NCI-H187 (cell line): ENCODE measurements at regions not wholly inside any gene's neighbourhood (a gene's known extent, or its start where the extent isn't known, plus 50 kb on each side); places are given as distances from the start of the nearest gene placed in this dataset.

ENCODE experiments used
- DNase-seq, 2 experiments: peaks; one replicate each; lab custom pipeline; 2025; lab: John Stamatoyannopoulos, UW

DNA sequence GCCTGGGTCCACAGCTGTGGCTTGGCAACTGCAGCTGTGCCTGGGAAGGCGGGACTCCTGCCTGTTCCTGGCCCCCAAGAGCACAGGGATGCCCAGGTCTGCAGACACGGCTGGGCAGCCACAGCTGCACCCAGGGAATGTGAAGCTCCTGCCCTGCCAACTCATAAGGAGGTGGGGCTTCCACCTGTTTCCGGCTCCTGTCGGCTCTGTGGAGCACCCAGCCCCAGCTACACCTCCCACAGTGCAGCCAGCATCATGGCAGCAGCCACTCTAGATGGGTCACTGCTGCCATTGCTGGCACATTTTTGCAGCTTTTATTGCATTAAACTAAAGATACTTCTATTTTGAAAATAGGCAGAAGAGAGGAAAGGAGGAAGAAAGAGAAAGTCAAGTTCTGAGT, 207.9 kb downstream of the SAMD5 start:
- DNase-seq: no peak

DNA sequence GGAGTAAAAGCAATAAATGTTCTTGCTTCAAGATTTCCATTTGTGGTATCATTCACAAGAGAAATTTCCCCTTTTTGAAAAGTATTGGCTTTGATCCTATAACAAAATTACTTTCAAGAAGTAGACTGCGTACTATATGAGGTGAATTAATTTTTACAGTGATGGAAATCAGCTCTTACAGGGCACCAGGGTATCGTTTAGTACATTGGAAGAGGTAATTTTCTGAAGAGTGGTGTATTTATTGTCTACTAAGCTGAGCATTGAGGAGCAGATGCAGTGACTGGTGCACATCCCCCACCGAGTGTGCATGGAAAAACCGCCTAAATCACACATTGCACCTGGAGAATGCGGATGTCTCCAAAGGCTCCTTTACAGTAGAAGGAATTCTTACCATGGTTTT, 209.5 kb downstream of the SAMD5 start:
- DNase-seq: no peak

DNA sequence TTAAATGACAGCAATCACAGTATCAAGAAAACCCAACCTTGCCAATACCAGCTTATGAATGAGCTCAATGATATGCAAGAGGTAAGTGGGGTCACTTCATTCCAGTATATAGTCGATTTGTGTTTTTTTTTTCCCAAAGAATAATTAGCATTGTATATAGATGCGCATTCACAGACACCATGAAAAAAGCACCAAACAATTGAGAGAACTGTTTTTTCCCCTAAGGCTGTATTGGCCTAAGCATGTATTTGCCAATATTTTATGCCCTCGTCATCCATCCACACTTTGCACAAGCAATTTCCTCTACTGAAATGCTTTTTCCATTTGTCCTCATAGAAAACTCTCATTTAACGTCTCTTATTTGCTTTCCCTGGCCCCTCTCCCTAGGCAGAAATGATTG, 213.7 kb downstream of the SAMD5 start:
- no peak for DNase-seq

DNA sequence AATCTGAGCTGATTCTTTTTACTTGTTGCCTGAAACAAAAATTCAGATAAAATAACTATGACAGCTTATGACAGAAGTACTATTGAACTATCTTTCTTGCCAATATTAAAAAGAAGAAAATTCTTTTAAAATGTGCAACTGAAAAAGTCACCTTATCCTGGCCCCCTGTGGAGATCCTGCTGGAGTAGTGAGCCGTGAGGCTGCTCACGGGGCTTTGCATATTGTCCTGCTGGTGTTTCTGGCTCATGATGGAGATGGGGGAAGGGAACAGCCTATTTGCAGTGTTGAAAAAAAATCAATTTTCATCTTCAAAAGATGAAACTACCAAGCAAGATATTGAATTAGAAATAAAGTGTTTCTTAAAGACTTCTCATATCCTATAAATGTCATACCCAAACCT, 216.0 kb downstream of the SAMD5 start:
- no peak for DNase-seq

DNA sequence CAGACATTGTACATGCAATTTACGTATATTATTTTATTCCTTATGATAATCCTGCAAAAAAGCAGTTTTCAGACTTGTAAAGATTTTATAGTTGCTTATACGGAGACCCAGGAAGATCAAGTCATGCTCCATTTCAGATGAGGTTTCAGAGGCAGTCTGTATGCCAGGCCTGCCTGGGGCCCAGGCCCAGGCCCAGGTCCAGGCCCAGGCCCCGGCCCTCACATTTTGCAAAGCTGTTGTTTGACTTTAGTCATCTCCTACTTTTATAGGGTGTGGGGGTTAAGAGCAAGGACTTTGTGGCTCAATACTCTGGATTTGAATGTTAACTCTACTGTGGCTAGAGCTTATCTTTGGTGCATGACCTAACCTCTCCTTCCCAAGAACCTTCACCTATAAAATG, 217.9 kb downstream of the SAMD5 start:
- DNase-seq: no peak

DNA sequence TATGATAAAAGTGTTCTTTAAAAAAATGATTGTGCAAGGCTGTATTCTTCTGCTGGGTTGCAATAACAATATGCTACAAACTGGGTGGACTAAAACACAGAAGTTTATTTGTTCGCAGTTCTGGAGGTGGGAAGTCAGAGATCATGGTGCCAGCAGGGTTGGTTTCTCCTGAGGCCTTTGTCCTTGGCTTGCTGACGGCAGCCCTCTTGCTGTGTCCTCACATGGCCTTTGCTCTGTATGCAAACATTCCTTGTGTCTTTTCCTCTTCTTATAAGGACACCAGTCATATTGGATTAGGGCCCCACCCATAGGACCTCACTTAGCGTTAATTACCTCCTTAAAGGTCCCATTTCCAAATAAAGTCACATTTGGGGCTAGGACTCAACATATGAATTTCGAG, 220.4 kb downstream of the SAMD5 start:
- DNase-seq: no peak

DNA sequence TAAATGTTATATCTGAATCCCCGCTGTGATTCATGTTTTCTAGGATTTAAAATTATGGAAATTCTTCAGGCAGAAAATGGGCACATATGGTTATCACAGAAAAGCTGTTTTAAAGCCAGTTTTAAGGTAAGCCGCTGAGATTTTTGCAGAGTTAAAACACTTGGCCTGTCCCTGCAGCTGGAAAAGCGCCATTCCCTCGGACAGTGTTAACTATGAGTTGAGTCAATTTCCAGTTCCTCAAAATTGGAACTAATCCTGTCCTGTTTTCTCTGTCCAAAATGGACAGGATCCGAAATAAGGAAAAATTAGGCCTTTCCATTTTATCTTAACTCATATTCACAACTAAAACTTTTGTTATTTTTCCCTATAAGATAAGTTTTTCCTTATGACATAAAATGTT, 225.2 kb downstream of the SAMD5 start:
- DNase-seq: no peak

DNA sequence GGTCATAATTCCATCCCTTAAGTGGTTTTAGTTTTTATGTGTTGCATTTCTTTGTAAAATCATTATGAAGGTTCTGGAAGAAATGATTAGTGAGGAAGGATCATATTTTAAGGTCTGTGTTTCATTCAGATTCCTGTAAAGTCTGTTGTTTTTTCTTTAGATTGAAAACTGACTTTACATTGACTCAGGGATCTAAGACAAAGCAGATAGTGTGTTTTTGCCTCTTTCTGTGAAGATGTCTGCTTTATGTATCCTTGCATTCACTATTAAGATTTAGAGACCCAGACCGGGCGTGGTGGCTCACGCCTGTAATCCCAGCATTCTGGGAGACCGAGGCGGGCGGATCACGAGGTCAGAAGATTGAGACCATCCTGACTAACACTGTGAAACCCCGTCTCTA, 225.7 kb downstream of the SAMD5 start:
- no peak for DNase-seq

DNA sequence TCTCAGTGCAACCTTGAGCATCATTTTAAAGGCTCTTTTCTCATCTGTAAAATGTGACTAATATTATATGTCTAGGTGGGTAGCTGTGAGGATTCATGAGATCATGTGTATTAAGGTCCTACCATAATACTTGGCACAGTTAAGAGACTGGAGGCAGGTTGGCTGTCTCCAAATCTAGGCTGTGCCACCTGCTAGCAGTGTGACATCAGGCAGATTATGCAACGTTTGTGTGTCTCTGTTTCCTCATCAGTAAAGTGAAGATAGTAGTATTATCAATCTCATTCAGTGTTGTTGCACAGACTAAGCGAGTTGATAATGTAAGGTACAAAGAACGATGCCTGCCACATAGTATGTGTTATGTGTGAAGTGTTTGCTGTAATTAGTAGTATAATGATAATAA, 227.4 kb downstream of the SAMD5 start:
- no peak for DNase-seq

DNA sequence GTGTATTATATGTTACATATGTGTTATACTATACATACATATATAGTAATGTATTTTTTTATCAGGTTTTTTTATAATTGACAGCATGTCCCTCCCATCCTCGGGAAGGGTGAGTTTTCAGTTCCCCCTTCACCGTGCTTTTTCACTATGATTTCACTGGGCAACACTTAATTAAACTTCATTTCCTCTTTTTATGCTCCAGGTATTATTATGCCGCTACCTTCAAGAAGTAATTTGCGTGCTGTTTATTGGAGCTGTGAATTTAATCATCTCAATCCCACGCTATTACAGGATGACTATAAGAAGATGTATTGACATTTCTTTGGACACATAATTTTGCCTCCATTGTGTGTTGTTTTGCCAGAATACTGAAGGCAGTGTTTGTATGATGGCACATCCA, 228.6 kb downstream of the SAMD5 start:
- DNase-seq: no peak

DNA sequence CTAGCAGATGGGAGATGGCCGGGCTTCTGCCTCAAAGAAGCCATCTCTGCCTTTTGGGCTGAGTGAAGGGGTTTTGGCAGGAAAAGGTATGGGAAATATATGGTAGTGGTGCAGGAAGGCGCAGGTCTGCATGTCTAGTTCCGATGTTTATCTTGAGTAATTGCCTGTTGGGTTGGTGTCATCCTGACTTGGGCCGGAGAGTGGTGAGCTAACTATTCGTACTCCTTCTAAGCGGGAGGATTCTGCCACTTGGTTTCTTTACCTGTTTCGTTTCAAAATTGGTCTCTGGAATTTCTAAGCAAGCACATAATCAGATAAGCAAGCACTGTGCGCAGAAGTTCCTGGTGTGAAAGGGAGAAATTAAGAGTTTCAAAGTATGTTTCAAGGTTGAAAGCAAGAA, 229.6 kb downstream of the SAMD5 start:
- no peak for DNase-seq

DNA sequence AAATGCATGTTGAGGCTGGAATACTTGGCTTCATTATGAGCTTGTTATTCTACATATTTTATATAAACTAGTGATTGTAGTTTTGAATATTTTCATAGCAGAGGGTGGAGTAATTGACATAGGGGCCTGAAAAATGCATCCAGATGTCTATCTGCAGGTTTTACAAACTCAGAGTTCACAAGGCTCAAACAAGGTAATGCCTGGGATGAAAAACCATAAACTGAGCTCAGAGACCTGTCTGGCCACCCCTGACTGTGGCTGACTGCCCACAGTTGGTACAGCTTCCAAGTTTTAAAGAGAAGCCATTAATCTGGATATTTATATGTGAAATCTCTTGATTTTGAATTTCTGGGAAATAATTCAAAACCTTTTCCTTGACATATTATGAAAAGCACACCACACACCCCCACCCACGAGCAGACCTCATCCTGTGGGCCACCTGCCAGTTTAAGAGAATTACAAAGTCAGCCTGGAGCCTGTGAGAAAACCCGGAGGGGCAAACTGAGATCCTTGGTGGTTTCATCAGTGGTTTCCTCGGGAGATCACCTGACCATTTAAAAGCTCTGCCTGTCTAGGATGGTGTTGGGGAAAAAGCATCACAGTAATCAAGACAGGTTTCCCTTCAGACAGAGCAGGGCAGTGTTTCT, 230.1 kb downstream of the SAMD5 start:
- no peak for DNase-seq

DNA sequence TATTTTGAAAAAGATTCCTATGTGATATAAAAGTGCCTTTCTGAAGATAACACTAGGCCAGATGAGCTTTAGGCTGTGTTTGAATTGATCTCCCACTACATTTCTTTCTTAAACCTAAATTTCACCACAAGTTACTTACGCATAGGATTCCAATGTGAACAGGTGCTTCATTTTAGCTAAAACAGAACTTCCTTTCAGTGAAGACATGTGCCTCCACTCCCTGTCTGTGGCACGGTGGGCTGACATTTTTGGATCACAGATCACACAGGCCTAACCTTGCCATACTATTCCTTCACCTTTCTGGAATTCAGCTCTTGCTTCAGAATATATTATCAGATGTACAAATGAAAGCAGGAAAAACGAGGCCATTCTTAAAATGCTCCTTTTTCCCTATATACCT, 231.8 kb downstream of the SAMD5 start:
- no peak for DNase-seq

DNA sequence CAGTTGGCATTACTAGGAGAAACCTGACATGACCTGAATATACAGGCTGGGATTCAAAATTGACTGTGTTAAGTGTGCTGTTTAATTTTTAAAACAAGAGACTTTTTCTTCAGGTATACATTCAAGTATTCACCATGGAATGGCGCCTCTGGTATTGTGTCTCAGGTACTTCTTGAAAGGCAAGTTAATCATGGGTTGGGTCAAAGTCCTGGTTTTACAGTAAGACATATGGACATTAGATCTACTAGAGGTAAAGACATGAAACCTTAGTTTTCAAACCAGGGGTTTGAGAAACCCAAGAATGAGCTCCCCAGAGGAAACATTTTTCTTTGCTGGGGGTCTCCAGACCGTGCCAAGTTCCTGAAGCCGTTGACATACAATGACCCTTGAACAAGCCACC, 232.4 kb downstream of the SAMD5 start:
- no peak for DNase-seq

DNA sequence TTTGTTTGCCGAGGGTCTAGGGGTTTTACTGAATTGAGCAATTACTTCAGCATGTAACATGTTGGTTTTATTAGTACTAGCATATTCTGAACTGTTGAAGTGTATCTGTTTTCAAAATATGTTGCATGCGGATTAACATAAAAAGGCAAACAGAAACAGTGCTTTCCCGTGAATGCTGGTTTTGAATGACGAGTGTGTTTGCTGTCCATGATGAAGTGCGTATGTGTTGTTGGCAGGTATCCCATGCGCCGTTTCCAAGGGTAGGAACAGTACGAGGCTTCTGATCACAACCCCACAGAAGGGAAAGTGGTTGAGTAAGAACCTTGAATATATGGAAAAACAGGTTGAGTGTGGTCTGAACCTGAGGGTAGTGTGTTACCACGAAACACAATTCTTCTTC, 232.9 kb downstream of the SAMD5 start:
- DNase-seq: no peak

DNA sequence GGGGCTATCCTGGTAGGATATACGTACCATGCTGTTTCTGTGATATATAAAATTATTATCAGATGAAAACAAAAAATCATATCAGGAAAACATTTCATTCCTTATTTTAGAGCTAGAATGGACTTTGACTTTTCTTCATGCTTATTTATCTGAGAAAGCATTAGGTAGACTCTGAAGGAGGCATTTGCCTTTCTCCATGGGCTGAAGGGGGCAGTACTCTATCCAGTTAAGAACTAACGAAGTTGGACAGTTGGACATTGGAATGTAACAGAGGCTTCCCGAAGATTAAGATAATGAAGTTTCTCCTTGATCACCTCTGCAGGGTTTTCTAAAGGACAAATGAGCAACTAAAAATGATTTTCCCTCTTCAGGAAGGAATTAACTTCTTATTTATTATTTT, 233.9 kb downstream of the SAMD5 start:
- no peak for DNase-seq

DNA sequence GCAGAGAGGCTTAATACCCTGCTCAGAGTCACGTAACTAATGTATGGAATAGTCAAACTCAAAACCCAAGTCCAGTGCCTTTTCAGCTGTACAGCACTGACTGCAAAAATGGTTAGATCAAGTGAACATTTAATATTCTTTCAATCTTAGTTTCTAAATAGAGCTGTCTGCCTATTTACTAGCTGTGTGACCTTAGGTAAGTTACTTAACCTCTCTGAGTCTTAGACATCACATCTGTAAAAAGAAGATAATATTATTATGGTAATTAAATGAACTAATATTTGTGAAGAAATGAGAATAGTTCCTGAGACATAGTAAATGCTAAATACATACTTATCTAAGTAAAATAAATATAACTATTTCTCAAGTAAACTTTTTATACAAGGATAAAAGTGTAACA, 235.5 kb downstream of the SAMD5 start:
- DNase-seq: no peak

DNA sequence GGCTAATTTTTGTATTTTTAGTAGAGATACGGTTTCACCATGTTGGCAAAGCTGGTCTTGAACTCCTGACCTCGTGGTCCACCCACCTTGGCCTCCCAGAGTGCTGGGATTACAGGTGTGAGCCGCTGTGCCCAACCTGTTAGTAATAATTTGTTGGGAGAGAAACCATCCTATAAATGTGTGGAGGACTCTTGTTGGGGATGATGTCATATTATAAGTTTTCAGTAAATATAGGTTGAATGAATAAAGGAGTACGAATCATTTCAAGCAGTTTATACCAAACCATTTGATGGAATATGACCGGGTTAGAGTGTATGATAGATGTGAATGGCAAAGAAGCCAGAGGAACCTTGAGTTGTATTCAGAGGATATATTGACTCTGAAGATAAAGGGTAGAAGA, 240.8 kb downstream of the SAMD5 start:
- DNase-seq: no peak

DNA sequence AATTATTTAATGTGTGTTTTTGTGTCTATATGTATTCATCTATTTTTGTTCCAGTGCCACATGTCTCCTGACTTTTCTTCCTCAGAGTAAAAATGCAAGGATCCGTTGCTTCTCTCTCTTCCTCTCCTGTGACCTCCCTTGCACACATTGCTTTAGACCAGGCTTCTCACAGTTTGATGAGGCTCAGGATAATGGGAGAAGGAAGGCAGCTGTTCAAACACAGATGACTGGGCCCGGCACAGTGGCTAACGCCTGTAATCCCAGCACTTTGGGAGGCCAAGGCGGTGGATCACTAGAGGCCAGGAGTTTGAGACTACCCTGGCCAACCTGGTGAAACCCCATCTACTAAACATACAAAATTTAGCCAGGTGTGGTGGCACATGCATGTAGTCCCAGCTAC, 241.9 kb downstream of the SAMD5 start:
- no peak for DNase-seq

DNA sequence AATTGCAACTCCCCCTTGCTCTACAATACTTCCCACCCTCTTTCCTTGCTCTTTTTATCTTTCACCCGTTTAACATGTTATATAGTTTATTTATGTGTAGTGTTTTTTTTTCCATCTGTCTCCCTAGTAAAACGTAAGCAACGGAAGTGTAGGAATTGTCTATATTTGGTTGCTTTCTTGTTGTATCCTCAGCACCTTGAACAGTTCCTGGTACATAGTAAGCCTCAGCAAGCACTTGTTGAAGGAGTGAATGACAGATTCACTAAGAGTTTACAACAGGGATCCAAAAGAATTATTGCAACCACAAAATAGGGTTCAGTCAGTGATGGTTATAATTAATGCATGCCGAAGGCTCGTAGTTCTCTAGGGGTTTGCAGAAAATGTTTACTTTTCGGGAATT, 242.7 kb downstream of the SAMD5 start:
- no peak for DNase-seq

DNA sequence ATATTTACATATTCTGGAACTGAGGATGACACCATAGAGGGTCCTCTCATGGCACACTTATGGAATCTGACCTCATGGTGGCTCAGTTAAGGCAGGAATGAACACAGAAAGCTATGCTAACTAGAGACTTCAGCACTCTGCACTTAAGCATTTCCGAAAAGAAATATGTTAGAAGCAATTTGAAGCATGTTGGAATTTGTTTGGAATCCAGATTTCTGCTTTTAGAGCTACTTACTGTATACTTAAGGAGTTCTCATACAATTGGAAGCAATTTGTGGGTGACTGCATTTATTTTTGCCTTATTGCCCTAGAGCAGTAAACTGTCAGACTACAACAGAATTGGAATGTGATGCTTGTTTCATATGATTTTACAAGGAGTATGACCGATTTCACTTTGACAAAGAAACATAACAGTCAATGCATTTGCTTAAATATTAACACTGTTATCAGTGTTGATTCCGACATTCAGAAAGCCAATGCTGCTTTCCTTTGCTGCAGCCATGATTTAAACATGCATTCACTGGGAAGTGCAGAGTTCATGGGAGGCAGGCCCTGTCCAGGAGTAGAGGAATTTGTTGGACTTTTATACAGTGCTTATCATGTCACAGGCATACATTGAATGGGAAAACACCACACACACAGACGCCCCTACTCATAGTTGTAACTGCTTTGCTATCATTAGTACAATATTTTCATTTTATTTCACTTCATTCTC, 244.4 kb downstream of the SAMD5 start:
- no peak for DNase-seq

DNA sequence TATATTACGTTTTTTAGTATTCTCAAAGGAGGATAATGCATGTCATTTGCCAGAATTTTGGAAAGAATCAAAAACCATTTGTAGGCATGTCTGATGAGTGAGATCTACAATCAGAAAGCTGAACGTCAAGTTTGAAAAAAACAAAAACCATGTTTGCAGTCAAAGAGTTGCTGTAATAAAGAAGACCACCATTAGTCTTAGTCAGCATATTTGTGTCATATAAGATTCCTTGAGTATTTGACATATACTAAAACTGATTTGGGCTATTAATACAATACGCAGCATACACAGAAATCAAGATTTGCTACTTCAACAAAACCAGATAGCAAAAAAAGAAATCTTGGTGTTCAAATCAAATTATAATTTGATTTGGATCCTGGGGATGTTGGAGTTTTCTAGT, 247.5 kb downstream of the SAMD5 start:
- DNase-seq: no peak

DNA sequence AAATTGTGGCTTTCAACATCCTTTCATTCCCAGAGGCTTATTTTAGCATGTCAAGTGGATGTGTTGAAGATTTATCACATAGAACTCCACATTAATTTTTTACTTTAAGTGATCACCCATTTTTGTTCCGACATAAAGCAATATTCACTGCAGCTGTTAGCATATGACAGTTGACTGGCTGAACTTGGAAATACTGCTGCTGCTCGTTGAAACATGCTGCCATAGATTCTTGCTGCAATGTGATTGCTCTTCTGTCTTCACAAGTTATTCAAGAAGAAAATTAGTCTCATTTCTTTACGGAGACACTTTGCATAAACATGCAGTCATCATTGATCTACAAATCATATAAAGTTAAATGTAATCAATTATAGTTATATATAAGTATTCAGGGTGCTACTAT, 248.4 kb downstream of the SAMD5 start:
- no peak for DNase-seq

DNA sequence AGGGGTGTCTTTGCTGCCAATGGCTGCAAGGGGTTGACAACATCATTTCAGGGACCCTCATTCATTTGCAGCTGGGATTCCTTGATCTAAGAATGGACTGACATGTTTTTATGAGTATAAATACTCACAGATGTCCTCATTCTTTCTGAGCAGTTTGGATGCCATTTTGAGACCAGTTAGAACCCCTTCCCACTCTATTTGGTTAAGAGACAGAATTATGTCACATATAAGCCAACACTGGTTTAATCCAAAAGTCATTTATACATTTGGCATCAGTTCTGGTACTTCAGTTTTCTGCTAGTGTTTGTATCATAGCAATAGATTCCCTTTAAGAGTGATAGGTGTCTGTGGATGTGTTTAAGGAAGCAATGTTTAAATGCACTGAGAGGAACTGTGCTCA, 248.8 kb downstream of the SAMD5 start:
- DNase-seq: no peak
